Omental fat pad (tissue), 3 donors: ENCODE measurements at regions not wholly inside any gene's neighbourhood (a gene's known extent, or its start where the extent isn't known, plus 50 kb on each side); places are given as distances from the start of the nearest gene placed in this dataset.

Experiments used
- ATAC-seq: fragments of 150-250 bp; one replicate; pipeline ENCODE4 v1.9.1; 2016; ENCODE audit warnings: mild to moderate bottlenecking, moderate library complexity; ENCODE audit not compliant: low FRiP score
- DNase-seq: peaks from one replicate; pipeline ENCODE4 v3.0.0-alpha.2; 2019; ENCODE audit warnings: low spot score
- TF ChIP-seq, protein P1 (sequence below), 3 donors: fragments of 450-650 bp; IDR thresholded peaks; one replicate each; pipeline ENCODE4 v1.5.1; 2016 to 2017; ENCODE audit warnings: antibody characterized with exemption in 3 of 3, mild to moderate bottlenecking in 3 of 3, moderate library complexity in 2 of 3

DNA sequence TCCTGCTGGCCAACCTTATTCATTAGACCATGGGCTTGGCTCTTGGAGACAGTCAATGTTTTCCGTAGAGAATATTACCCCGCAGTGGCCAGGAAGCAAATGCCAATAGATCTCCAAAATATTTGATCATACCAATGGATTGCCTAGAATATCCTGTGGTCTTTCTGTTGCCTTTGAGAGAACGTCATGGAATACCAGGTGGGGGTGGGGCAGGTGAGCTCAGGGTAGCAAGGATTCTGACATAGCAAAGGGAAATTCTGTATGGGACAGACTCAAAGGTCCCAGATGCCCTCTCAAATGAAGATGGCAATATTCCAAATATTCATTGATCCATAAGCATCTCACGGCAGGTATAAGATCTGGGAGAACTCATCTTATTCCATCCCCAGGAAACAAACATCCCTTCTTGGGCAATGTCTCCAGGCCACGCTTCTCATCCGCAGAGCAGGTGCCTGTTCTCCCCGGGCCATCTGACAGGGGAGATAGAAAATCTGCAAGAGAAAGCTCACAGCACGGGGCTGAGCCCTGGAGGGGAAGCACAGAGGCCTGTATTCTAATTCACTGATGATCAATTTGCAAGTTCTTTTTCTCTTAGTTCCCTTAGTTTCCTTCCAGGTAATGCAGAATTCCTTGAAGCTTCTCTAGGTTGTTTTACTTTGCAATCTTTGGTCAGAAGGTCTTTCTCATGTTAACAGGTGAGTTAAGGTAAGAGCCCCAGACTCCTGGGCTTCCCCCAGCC lies 69.6 kb upstream of the TSHZ3 start:
- DNase-seq (no peak), ATAC-seq (no peak)
- TF ChIP-seq, protein P1, sequence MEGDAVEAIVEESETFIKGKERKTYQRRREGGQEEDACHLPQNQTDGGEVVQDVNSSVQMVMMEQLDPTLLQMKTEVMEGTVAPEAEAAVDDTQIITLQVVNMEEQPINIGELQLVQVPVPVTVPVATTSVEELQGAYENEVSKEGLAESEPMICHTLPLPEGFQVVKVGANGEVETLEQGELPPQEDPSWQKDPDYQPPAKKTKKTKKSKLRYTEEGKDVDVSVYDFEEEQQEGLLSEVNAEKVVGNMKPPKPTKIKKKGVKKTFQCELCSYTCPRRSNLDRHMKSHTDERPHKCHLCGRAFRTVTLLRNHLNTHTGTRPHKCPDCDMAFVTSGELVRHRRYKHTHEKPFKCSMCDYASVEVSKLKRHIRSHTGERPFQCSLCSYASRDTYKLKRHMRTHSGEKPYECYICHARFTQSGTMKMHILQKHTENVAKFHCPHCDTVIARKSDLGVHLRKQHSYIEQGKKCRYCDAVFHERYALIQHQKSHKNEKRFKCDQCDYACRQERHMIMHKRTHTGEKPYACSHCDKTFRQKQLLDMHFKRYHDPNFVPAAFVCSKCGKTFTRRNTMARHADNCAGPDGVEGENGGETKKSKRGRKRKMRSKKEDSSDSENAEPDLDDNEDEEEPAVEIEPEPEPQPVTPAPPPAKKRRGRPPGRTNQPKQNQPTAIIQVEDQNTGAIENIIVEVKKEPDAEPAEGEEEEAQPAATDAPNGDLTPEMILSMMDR (IDR thresholded peaks at IDR 0.05), result no peak

DNA sequence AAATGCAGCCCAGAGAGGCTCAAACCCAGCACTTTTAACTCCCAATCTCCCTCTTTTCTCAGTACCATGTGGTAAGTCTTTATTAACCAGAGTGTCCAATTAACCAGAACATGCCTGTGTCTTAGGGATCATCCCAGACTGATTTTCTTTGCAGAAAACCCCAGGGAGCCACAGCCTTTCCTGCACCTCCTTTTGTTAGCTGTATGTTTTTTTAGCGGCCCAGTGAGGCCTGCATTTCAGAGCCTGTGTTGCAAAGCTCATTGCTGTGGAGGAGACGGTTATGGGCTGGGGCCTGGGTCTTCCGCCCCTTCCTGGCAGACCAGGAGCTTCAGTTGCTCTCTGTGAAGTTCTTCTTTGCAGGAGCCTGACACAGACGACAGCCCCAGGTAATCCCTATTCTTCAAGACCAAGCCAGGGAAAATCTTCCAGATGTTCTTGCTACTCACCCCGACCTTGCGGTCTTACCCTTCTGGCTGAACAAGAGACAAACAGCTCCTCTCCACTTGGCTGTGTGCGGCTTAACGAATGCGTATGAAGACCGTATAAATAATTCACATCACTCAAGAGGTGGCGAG lies 70.7 kb upstream of the TSHZ3 start:
- TF ChIP-seq, protein P1 (IDR thresholded peaks at IDR 0.05), result no peak
- ATAC-seq (no peak), DNase-seq (no peak)

DNA sequence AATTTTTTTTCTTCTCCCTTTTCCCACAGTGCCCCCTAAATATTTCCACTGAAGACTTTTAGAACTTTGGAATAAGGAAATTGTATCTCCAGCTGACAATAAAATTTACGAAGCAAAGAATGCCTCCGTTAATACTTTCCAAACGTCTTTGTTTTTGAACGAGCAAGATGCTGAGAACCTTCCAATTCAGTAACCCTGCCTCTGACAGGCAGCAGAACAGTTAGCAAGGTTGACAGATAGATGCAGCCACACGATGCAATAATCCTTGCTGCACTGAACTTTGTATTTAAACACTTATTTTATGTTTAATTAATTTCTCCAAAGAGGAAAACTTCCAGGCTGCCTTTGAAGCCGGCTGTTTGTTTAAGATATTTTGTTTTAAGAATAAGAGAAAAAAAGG lies 71.8 kb upstream of the TSHZ3 start:
- no peak for DNase-seq
- ATAC-seq, result no peak
- TF ChIP-seq, protein P1 (IDR thresholded peaks at IDR 0.05), result no peak

DNA sequence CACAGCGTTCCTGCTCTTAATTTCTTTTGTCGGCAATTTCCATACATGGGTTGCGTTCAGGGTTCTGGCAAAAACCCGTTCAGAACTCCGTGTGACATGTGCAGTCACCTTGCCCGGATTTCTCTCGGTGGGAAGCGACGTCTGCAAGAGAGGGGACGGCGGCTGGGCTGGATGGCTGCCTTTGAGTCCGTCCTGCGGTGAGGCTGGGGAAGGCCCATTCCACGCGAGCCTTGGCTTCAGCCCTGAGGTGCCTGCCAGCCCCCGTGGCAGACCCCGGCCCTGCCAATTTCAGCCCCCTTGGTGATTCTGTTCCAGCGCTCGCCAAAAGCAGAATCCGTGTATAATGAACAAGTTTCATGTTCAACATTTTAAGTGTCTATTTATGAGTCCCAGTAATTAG lies 72.6 kb upstream of the TSHZ3 start:
- DNase-seq (no peak), ATAC-seq (no peak)
- TF ChIP-seq, protein P1 (IDR thresholded peaks at IDR 0.05), result no peak

DNA sequence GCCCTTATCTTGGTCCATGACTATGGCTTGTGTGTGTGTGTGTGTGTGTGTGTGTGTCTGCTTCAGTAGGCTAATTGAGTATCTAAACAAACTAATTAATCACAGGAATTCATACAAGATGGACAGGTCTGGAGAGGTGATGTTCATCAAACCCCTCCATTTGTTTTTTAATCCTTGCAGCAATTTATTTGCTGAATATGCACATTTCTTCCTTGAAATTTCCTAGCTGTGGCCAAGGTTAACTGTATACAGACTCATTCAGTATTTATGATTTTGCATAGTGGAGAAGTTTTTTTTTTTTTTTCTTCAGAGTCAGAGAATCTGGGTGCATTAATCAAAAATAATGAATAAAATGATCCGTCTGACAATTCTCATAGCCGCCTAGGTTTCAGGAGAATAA lies 74.7 kb upstream of the TSHZ3 start:
- ATAC-seq, result no peak
- TF ChIP-seq, protein P1 (IDR thresholded peaks at IDR 0.05), result no peak
- no peak for DNase-seq

DNA sequence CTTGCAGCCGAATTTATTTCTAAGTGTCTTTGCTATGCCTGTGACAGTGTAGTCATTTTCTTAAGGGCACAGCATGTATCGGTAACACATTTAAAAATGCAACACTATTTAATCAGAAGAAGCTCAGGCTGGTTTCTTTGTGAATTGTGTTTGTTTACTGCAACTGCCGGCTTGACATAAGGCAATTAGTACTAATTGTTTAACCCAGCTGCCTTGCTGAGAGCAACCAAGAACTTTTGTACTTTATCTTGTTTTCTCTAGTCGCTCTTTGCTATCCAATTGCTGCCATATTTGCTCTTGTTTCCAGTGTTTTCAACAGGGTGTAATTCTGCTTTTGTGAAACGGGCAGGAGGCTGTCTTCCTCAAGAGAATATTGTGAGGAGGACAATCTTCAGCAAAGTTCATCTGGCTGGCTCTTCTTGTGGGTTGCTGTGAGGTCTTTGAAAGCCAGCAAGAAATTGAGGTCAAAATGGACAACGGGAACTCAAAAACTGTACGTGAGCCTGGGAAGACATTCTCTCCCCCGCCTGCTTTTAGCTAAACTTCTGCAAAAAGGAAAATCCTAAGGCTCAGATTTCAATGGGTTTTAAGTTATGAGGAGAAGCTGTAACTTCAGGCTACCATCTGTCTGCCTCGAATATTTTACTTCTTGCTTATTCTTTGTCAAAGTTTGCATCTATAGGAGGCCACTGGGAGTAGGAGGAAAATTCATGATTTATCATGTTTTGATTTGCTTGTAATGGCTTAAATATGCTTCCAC lies 75.8 kb upstream of the TSHZ3 start:
- TF ChIP-seq, protein P1 (IDR thresholded peaks at IDR 0.05), result no peak
- ATAC-seq (no peak), DNase-seq (no peak)
